IMR-90 (cell line): ENCODE measurements at regions not wholly inside any gene's neighbourhood (a gene's known extent, or its start where the extent isn't known, plus 50 kb on each side); places are given as distances from the start of the nearest gene placed in this dataset.

Experiments used
- ATAC-seq: fragments of 200-7000 bp; cut with Tn5 transposase; 2 replicates; pipeline ENCODE4 v1.9.1; 2020; ENCODE audit warnings: low read depth, mild to moderate bottlenecking, moderate library complexity
- BruUV-seq: library from RNA; stranded (reverse); fragments of 400-500 nt; replicated peaks from 2 replicates; lab custom pipeline; 2021; lab: Mats Ljungman, UMichigan
- CTCF ChIA-PET: fragments of 300-600 bp; formaldehyde crosslinking; extraction: SDS; loops from one replicate; lab custom pipeline; 2021; ENCODE audit warnings: antibody characterized with exemption; lab: Yijun Ruan, JAX
- POLR2A ChIA-PET: fragments of 300-600 bp; sonication (Branson Sonifier 250); formaldehyde crosslinking; loops from one replicate; lab custom pipeline; 2022; ENCODE audit warnings: antibody characterized with exemption; ENCODE audit not compliant: unreplicated experiment; lab: Charles Lee
- DNase-seq: peaks from one replicate; pipeline ENCODE4 v3.0.0; 2013
- H2AFZ ChIP-seq: replicated peaks from 2 replicates; pipeline ENCODE3; 2013; ENCODE audit warnings: low read length, mild to moderate bottlenecking; ENCODE audit not compliant: poor library complexity
- H2AK5ac ChIP-seq: 2 replicates; pipeline ENCODE4 v1.6.1; 2013; ENCODE audit warnings: low read depth, low read length, inconsistent platforms
- H2AK9ac ChIP-seq: replicated peaks from 2 replicates; pipeline ENCODE3; 2013; ENCODE audit warnings: mild to moderate bottlenecking, low read depth, low read length, moderate library complexity; ENCODE audit not compliant: poor library complexity
- H2BK120ac ChIP-seq: 2 replicates; pipeline ENCODE4 v1.6.1; 2013; ENCODE audit warnings: low read depth, low read length, inconsistent platforms
- H2BK15ac ChIP-seq: 3 replicates; pipeline ENCODE4 v1.6.1; 2013; ENCODE audit warnings: low read depth, low read length, inconsistent platforms
- H2BK20ac ChIP-seq: 2 replicates; pipeline ENCODE4 v1.6.1; 2013; ENCODE audit warnings: low read depth, mild to moderate bottlenecking, inconsistent platforms, low read length, moderate library complexity
- H2BK5ac ChIP-seq: 2 replicates; pipeline ENCODE4 v1.6.1; 2013; ENCODE audit warnings: mild to moderate bottlenecking, low read depth, low read length, inconsistent platforms; ENCODE audit not compliant: poor library complexity, severe bottlenecking
- H3K14ac ChIP-seq: replicated peaks from 2 replicates; pipeline ENCODE4 v1.6.1; 2013; ENCODE audit warnings: low read depth, low read length, inconsistent platforms
- H3K18ac ChIP-seq: 2 replicates; pipeline ENCODE4 v1.6.1; 2013; ENCODE audit warnings: low read depth, low read length, control low read depth
- H3K23ac ChIP-seq: 2 replicates; pipeline ENCODE4 v1.6.1; 2013; ENCODE audit warnings: low read depth, low read length, inconsistent platforms
- H3K27ac ChIP-seq: 2 replicates; pipeline ENCODE4 v1.5.1; 2013; ENCODE audit warnings: mild to moderate bottlenecking, control low read depth, low read length; ENCODE audit not compliant: insufficient read depth
- H3K27me3 ChIP-seq: 2 replicates; pipeline ENCODE4 v1.6.1; 2013; ENCODE audit warnings: low read length; ENCODE audit not compliant: control insufficient read depth, insufficient read depth
- H3K36me3 ChIP-seq: 2 replicates; pipeline ENCODE4 v1.6.1; 2013; ENCODE audit warnings: low read length, mixed read lengths; ENCODE audit not compliant: control insufficient read depth, insufficient read depth
- H3K4ac ChIP-seq: 2 replicates; pipeline ENCODE4 v1.6.1; 2013; ENCODE audit warnings: low read depth, low read length, inconsistent platforms
- H3K4me1 ChIP-seq: 2 replicates; pipeline ENCODE4 v1.6.1; 2013; ENCODE audit warnings: low read length, mixed read lengths; ENCODE audit not compliant: control insufficient read depth, insufficient read depth
- H3K4me2 ChIP-seq: 2 replicates; pipeline ENCODE4 v1.6.1; 2013; ENCODE audit warnings: low read depth, mild to moderate bottlenecking, control low read depth, low read length, moderate library complexity
- H3K4me3 ChIP-seq: 2 replicates; pipeline ENCODE4 v1.5.1; 2013; ENCODE audit warnings: low read depth, mild to moderate bottlenecking, control low read depth, low read length, moderate library complexity; ENCODE audit not compliant: insufficient read depth
- H3K56ac ChIP-seq: 2 replicates; pipeline ENCODE4 v1.6.1; 2013; ENCODE audit warnings: low read length, inconsistent platforms; ENCODE audit not compliant: insufficient read depth; ENCODE audit errors: extremely low read depth
- H3K79me1 ChIP-seq, 2 experiments: 2 replicates each; pipeline ENCODE4 v1.6.1; 2013; ENCODE audit warnings: low read length in 2 of 2, inconsistent platforms in 1 of 2, low read depth in 1 of 2
- H3K9ac ChIP-seq: 2 replicates; pipeline ENCODE4 v1.6.1; 2013; ENCODE audit warnings: low read depth, low read length, control low read depth
- H3K9me1 ChIP-seq: 2 replicates; pipeline ENCODE4 v1.6.1; 2013; ENCODE audit warnings: low read length, inconsistent platforms; ENCODE audit not compliant: insufficient read depth
- H3K9me3 ChIP-seq: 2 replicates; pipeline ENCODE4 v1.6.1; 2013; ENCODE audit warnings: low read length; ENCODE audit not compliant: control insufficient read depth, insufficient read depth
- H4K20me1 ChIP-seq: 2 replicates; pipeline ENCODE4 v1.6.1; 2013; ENCODE audit warnings: low read length, inconsistent platforms; ENCODE audit not compliant: insufficient read depth
- H4K5ac ChIP-seq: 2 replicates; pipeline ENCODE4 v1.6.1; 2013; ENCODE audit warnings: mild to moderate bottlenecking, low read depth, low read length, control low read depth
- H4K8ac ChIP-seq, 2 experiments: 2 replicates each; pipeline ENCODE4 v1.6.1; 2013; ENCODE audit warnings: low read depth in 2 of 2, low read length in 2 of 2, control low read depth in 1 of 2, inconsistent platforms in 1 of 2
- H4K91ac ChIP-seq: 2 replicates; pipeline ENCODE4 v1.6.1; 2013; ENCODE audit warnings: low read depth, low read length, inconsistent platforms; ENCODE audit not compliant: insufficient read depth
- BHLHE40 ChIP-seq: fragments of 150-350 bp; IDR thresholded peaks from 2 replicates; pipeline ENCODE4 v1.6.1; 2016; ENCODE audit warnings: mild to moderate bottlenecking, low read depth, low read length
- CEBPB ChIP-seq: IDR thresholded peaks from 2 replicates; pipeline ENCODE4 v1.6.1; 2012; ENCODE audit warnings: low read depth, low read length, improper control_type of control experiment
- CHD1 ChIP-seq: IDR thresholded peaks from 2 replicates; pipeline ENCODE4 v1.6.1; 2012; ENCODE audit warnings: low read depth, low read length, improper control_type of control experiment
- CTCF ChIP-seq: conservative IDR thresholded peaks from 2 replicates; pipeline ENCODE4 v1.5.1; 2012; ENCODE audit warnings: mild to moderate bottlenecking, low read depth, low read length, improper control_type of control experiment
- ELK1 ChIP-seq: fragments of 150-350 bp; IDR thresholded peaks from 2 replicates; pipeline ENCODE4 v1.6.1; 2016; ENCODE audit warnings: low read depth, mild to moderate bottlenecking, low read length, moderate library complexity, borderline replicate concordance
- FOS ChIP-seq: fragments of 150-350 bp; IDR thresholded peaks from 2 replicates; pipeline ENCODE4 v1.6.1; 2016; ENCODE audit warnings: low read depth, low read length
- MAFK ChIP-seq: IDR thresholded peaks from 2 replicates; pipeline ENCODE4 v1.6.1; 2012; ENCODE audit warnings: low read depth, low read length, improper control_type of control experiment
- MAZ ChIP-seq: IDR thresholded peaks from 2 replicates; pipeline ENCODE4 v1.6.1; 2012; ENCODE audit warnings: low read depth, mild to moderate bottlenecking, low read length, improper control_type of control experiment, moderate library complexity, borderline replicate concordance
- MXI1 ChIP-seq: IDR thresholded peaks from 2 replicates; pipeline ENCODE4 v1.6.1; 2012; ENCODE audit warnings: low read depth, mild to moderate bottlenecking, low read length, moderate library complexity, borderline replicate concordance
- NFE2L2 ChIP-seq: fragments of 150-350 bp; IDR thresholded peaks from 2 replicates; pipeline ENCODE4 v1.6.1; 2016; ENCODE audit warnings: low read depth, mild to moderate bottlenecking, low read length
- POLR2A ChIP-seq: IDR thresholded peaks from 2 replicates; pipeline ENCODE4 v1.6.1; 2012; ENCODE audit warnings: mild to moderate bottlenecking, low read depth, low read length
- RAD21 ChIP-seq: IDR thresholded peaks from 2 replicates; pipeline ENCODE4 v1.6.1; 2012; ENCODE audit warnings: low read length, improper control_type of control experiment
- RCOR1 ChIP-seq: IDR thresholded peaks from 2 replicates; pipeline ENCODE4 v1.6.1; 2012; ENCODE audit warnings: mild to moderate bottlenecking, low read length, improper control_type of control experiment; ENCODE audit not compliant: insufficient replicate concordance
- RFX5 ChIP-seq: IDR thresholded peaks from 2 replicates; pipeline ENCODE4 v1.8.0; 2012; ENCODE audit warnings: low read depth, mild to moderate bottlenecking, low read length, moderate library complexity
- SMC3 ChIP-seq: fragments of 150-350 bp; IDR thresholded peaks from 2 replicates; pipeline ENCODE4 v1.6.1; 2016; ENCODE audit warnings: low read depth, mild to moderate bottlenecking, antibody characterized with exemption, low read length, moderate library complexity
- USF2 ChIP-seq: fragments of 150-350 bp; IDR thresholded peaks from 2 replicates; pipeline ENCODE4 v1.6.1; 2017; ENCODE audit warnings: mild to moderate bottlenecking, antibody characterized with exemption, low read length, low read depth
- dilution Hi-C: fragments of 300-500 bp; cut with HindIII; formaldehyde crosslinking; loops from one replicate; pipeline ENCODE4 v1.14.3; 2018; ENCODE audit warnings: low sequenced_read_pairs; ENCODE audit not compliant: unreplicated experiment
- in situ Hi-C: fragments of 300-500 bp; cut with MboI; formaldehyde crosslinking; loops from 3 replicates; pipeline ENCODE4 v1.14.3; 2019; ENCODE audit warnings: low sequenced_read_pairs, inconsistent platforms, mixed read lengths
- intact Hi-C: fragments of 100-400 bp; cut with micrococcal nuclease; formaldehyde crosslinking; loops from 2 replicates; pipeline ENCODE4 v1.10.0; 2022

- Histone ChIP-seq H2BK120ac (no peak overlapping the region), H2AK5ac (no peak overlapping the region), H3K79me1 (no peaks in the 10 kb centered on the region), H3K9me3 (no peaks in the 10 kb centered on the region), H2BK15ac (no peak overlapping the region), H4K5ac (no peak overlapping the region), H4K8ac (no peak overlapping the region), H3K4me2 (no peak overlapping the region), H3K9me1 (no peaks in the 10 kb centered on the region), H3K36me3 (no peaks in the 10 kb centered on the region), H2AK9ac (no peak overlapping the region), H2BK20ac (no peak overlapping the region), H3K4ac (no peak overlapping the region), H3K27ac (no peak overlapping the region), H2BK5ac (no peak overlapping the region), H3K18ac (no peak overlapping the region), H3K23ac (no peak overlapping the region), H3K14ac (no peak overlapping the region), H3K4me1 (no peaks in the 10 kb centered on the region), H3K56ac (no peak overlapping the region), H3K4me3 (no peak overlapping the region), H2AFZ (no peak overlapping the region), H4K20me1 (no peaks in the 10 kb centered on the region), H3K9ac (no peak overlapping the region), H4K91ac (no peak overlapping the region), H3K27me3 (no peaks in the 10 kb centered on the region)
- POLR2A ChIA-PET, result no interaction called here
- intact Hi-C loops, result no loop called here
- no TSS peak for BruUV-seq
- CTCF ChIA-PET, result no interaction called here
- TF ChIP-seq CHD1 (no peak), MXI1 (no peak), POLR2A (no peak), ELK1 (no peak), MAFK (no peak), RCOR1 (no peak), RAD21 (no peak), MAZ (no peak), BHLHE40 (no peak), NFE2L2 (no peak), CTCF (no peak), USF2 (no peak), SMC3 (no peak), RFX5 (no peak), CEBPB (no peak), FOS (no peak)
- in situ Hi-C loops, result no loop called here
- dilution Hi-C loops, result no loop called here
- no peak for DNase-seq
- ATAC-seq, result no peak
Measured at GRCh38 chr18:29960539-29960938, 1082.0 kb downstream of the DSC3 start.
